ENCODE measurements at regions not wholly inside any gene's neighbourhood (a gene's known extent, or its start where the extent isn't known, plus 50 kb on each side); places are given as distances from the start of the nearest gene placed in this dataset.

- H2AFZ ChIP-seq (ENCODE audit: low read length): no peak overlapping the region
- no peak overlapping the region for H3K4me3 Mint-ChIP-seq
- H3K4me2 ChIP-seq (ENCODE audit: insufficient read depth, insufficient read length, low read length): no peak overlapping the region
- no peaks in the 10 kb centered on the region; a peak in 1 of 5 replicates for H3K9me3 Mint-ChIP-seq
- no peaks in the 10 kb centered on the region for H3K9me3 ChIP-seq (ENCODE audit: control insufficient read depth, low read depth, low read length)
- no peak overlapping the region for H2BK20ac ChIP-seq (ENCODE audit: low read depth, low read length, poor library complexity, severe bottlenecking)
- H2AK5ac ChIP-seq (ENCODE audit: insufficient read length, low read length): no peak overlapping the region
- no peaks in the 10 kb centered on the region for H3K79me2 ChIP-seq (ENCODE audit: insufficient read depth, low read length)
- H3K4me1 ChIP-seq (ENCODE audit: insufficient read depth, low read length): no peaks in the 10 kb centered on the region
- no peak overlapping the region for H3K56ac ChIP-seq (ENCODE audit: insufficient read length, low read depth, low read length)
- no peaks in the 10 kb centered on the region for H3K27me3 ChIP-seq (ENCODE audit: insufficient read depth, low read length)
- H3K23me2 ChIP-seq (ENCODE audit: insufficient read length, low read depth, low read length, poor library complexity, severe bottlenecking): no peaks in the 10 kb centered on the region
- no peak overlapping the region for H4K5ac ChIP-seq (ENCODE audit: insufficient read length, low read depth, low read length)
- no peak overlapping the region for H4K8ac ChIP-seq (replicated peaks; ENCODE audit: insufficient read length, low read depth, low read length)
- no peak overlapping the region for H3K14ac ChIP-seq (ENCODE audit: insufficient read depth, low read length)
- H4K91ac ChIP-seq (ENCODE audit: insufficient read length, low read depth, low read length): no peak overlapping the region
- WGBS (ENCODE audit: extremely low coverage, insufficient read length, low lambda C conversion rate): no CpG with 5 or more reads among the region's 1 CpG
- H2BK15ac ChIP-seq (ENCODE audit: low read depth, low read length): no peak overlapping the region
- no peak overlapping the region for H3K4ac ChIP-seq (ENCODE audit: low read depth, low read length)
- H3K79me1 ChIP-seq (ENCODE audit: insufficient read depth, low read depth, low read length, poor library complexity, severe bottlenecking): no peaks in the 10 kb centered on the region
- no peak overlapping the region for H3K23ac ChIP-seq (ENCODE audit: insufficient read length, low read depth, low read length)
- H3K9ac ChIP-seq (ENCODE audit: extremely low read depth, insufficient read length, low read length): no peak overlapping the region
- H2BK12ac ChIP-seq (ENCODE audit: insufficient read length, low read depth, low read length): no peak overlapping the region
- H3K27ac Mint-ChIP-seq: no peak overlapping the region
- no peak overlapping the region for H3K18ac ChIP-seq (ENCODE audit: insufficient read length, low read depth, low read length)
- no peak for DNase-seq
- H3T11ph ChIP-seq (ENCODE audit: low read length): no peak overlapping the region
- no peak overlapping the region for H3K27ac ChIP-seq (ENCODE audit: insufficient read length, low read depth, low read length)
- no peak for TF ChIP-seq CTCF (conservative IDR thresholded peaks at IDR 0.05)
- no peaks in the 10 kb centered on the region for H4K20me1 ChIP-seq (ENCODE audit: control insufficient read depth, insufficient read depth, insufficient read length)
- no peaks in the 10 kb centered on the region for H3K4me1 Mint-ChIP-seq
- no peak overlapping the region for H2BK5ac ChIP-seq (ENCODE audit: insufficient read length, low read length)
- H3K36me3 Mint-ChIP-seq (ENCODE audit: insufficient read depth in 1 of 3, low read depth in 3 of 3): no peaks in the 10 kb centered on the region
- H2BK120ac ChIP-seq (ENCODE audit: low read depth, low read length, poor library complexity, severe bottlenecking): no peak overlapping the region
- H3K27me3 Mint-ChIP-seq (ENCODE audit: low read depth): no peaks in the 10 kb centered on the region
These were observed 165.2 kb upstream of the ST8SIA4 start for GRCh38 chr5:101068298-101068697.

All from H9 (cell line).